ELF-1 (cell line): ENCODE measurements at regions not wholly inside any gene's neighbourhood (a gene's known extent, or its start where the extent isn't known, plus 50 kb on each side); places are given as distances from the start of the nearest gene placed in this dataset.

Source experiments
- DNase-seq: peaks from one replicate; pipeline ENCODE4 v3.0.0-alpha.2; 2016; ENCODE audit warnings: low read depth, low spot score

GRCh38 chr3:177733936-177734335 is 536.7 kb upstream of the TBL1XR1 start:
- DNase-seq = no peak

- no peak for DNase-seq
Measured at GRCh38 chr3:177735431-177735830, 538.1 kb upstream of the TBL1XR1 start.

DNA sequence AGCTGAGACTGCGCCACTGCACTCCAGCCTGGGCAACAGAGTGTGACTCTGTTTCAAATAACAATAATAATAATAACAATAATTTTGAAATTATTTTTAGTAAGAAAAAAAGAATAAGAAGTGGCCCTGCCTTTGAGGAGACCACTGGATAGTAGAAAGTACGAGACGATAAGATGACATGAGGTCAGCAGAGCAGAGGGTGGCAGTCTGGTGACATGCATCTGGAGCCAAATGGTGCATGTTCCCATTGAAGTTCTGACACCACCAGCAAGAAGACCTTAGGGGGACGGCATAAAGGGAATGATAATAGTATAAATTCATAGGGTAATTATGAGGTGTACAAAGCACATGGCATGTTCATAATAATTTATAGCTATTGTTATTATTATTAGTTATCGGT is 542.2 kb upstream of the TBL1XR1 start:
- no peak for DNase-seq

- DNase-seq = no peak
Measured at GRCh38 chr3:177740254-177740653, 543.0 kb upstream of the TBL1XR1 start.

- no peak for DNase-seq
Measured at GRCh38 chr3:177742273-177742672, 545.0 kb upstream of the TBL1XR1 start.

DNA sequence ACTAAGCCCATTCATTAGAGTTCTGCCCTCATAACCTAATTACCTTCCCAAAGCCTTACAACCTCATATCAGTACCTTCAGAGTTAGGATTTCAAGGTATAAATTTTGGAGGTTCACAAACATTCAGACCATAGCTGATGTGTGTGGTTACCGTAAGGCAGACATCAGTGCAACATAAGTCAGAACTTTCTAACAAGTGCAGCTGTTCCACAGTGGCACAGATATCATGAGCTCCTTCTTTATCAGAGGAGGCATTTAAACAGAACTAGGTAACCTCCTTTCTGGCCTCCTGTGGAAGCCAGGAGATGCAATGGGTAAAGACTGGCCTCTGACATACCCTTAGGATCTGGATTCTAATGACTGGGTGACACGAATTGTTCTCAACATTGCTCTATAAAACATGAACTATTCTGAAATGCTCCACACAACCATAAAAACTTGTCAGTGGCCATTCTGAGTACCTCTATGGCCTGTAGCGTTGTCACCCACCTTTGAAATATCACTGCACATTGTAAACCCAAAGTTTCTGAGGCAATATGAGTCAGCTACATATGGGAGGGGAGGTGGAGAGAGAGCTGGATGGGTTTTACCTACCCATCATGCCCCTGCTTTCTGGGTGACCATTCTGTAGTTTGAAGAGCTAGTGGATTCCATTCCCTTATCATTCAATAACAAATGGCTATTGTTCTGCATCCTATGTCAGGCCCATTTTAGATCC is 546.0 kb upstream of the TBL1XR1 start:
- no peak for DNase-seq

DNA sequence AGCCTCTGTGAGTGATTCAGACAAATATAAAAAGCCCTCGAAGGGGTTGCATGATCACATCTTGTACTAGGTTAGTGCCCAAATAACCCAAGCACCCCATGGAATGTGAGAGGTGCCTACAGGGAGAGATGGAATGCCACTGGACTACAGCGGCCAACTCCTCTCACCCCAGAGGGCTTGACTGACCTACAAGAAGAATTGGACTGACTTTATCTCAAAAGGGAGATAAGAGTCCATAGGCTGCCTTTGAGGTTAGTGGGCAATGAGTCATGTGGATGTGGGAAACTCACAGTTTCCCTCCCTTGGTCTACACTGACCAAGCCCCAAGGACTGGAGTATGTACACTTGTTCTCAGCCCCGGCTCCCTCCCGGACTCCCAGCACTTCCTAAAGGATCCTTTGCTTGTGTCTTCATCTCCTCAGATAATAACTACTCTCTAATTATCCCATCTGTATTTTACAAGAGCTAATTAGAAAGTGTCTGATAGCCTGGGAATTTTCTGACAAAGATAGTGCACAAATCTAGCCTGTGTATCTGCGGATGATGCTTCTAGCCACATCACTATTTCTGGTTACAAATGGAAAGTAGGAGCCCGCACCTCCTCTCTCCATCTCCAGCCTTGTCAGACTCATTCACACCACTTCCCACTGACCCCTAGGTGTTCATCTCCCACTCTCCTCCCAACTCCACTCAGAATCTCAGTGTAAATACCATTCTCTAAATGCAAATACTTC is 547.8 kb upstream of the TBL1XR1 start:
- DNase-seq = peak; percentile 34

- DNase-seq = no peak
Measured at GRCh38 chr3:177745607-177746005, 548.3 kb upstream of the TBL1XR1 start.

DNA sequence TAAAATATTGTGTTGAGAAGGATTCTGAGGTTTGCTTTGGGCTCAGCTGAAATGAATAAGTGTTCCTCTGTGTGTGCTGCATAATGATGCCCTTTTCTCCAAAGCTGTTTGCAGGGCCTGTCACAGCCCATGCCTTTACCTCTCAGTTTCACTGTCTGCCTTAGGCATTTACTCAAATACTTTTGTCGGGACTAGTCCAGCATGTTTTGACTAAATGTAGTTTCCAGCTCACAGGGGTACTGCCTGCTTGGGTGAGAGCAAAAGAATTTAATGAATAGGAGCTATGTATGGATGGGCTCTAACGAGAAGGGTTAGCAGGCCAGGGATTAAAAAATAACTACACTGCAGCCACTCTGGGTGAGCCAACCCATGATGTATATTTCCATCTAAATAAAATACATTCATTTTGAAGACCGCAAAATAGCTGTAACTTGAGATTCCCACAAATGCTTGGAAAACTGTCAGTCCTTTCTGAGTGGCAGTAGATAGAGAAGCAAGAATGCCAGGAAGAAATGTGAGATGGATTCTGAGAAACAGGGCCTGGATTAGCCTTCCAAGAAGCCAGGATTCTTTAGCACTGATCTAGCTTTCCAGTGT is 549.2 kb upstream of the TBL1XR1 start:
- peak; percentile 39 for DNase-seq

- no peak for DNase-seq
Measured at GRCh38 chr3:177749836-177750235, 552.6 kb upstream of the TBL1XR1 start.

DNA sequence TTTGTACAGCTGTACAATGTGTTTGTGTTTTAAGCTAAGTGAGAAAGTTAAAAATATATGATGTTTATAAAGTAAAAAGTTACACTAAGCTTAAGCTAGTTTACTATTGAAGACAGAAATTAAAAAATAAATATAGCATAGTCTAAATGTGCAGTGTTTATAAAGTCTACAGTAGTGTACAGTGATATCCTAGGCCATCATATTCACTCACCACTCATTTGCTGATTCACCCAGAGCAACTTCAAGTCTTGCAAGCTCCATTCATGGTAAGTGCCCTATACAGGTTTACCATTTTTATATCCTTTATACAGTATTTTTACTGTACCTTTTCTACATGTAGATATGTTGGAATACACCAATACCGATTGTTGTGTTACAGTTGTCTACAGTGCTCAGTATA is 553.2 kb upstream of the TBL1XR1 start:
- DNase-seq = no peak

GRCh38 chr3:177751770-177752169 is 554.5 kb upstream of the TBL1XR1 start:
- no peak for DNase-seq

DNA sequence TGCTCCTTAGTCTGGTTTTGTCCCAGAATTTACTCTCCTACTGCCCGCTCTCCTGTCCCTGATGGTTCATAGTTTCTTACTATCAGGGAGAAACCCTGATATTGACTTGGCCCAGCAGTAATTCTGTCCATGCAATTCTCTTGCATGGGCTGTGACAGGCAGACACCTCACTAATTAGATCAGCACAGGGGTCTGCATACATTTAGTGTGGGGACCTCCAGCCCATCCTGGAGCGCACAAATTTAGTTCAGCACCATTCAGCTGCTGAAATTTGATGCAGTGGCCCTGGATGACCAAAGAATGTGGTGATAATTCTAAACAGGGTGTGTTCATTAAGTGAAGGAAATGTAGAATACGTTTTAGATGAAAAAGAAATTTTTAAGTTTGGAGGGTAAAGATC is 555.5 kb upstream of the TBL1XR1 start:
- DNase-seq = no peak

DNA sequence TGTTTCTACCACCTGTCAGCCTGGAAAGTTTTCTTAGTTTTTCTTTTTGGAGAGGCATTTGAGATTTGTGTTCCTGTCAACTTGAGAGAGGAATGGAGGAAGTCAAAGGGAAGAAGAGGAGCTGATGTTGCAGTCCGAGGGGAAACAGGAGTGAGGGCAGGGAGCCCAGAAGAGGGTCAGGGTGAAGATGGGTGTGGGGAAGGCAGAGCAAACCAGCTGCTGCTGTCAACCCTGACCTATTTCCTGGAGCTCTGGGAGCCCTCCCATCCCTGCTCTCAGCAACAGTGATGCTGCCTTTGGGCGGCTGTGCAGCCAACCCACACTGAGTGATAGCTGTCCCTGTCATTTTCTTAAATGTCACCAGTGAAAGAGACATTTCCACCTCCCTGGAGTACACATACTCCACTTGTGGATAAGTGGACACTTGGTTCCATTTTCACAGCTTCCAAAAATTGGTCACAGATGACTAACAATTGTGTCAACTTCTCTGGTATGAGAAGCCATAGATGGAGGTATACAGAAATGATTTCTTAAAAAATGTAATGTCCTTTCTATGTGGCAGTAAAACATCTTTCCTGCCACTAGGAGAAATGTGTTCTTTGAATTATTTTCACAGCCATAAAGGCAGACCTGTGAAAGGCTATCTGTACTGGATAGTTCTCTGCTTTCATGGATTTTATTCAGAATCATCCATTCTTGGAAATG is 556.3 kb upstream of the TBL1XR1 start:
- DNase-seq = no peak

GRCh38 chr3:177754508-177754921 is 557.2 kb upstream of the TBL1XR1 start:
- no peak for DNase-seq

DNA sequence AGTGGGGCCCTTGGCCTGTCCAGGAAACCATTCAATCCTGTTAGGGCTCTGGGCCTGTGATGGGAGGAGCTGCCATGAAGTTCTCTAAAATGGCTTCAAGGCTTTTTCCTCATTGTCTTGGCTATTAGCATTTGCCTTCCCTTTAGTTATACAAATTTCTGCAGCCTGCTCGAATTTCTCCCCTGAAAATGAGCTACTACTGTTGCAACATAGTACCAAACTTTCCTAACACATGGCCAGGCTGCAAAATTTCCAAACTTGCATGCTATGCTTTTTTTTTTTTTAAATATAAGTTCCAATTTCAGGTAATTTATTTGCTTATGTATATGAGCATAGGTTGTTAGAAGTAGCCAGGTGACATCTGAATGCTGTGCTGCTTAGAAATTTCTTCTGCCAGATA is 560.8 kb upstream of the TBL1XR1 start:
- no peak for DNase-seq

DNA sequence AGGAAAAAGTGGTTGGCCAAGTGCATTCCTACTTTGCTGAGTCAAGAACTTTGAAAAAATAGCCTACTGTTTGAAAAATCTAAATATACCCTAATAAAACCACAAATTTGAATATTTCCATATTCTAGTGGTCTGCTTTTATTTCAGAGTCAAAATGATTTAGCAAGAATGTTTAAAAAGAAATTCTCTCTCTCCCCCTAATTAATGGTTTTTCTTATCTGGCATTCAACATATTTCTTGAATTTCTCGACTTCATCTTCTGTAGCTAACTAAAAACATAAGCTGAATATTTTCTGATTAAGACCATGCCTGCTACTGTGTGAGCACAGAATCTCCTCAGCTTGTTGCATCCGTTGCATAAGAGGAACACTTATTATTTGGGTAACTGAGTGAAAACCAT is 563.5 kb upstream of the TBL1XR1 start:
- DNase-seq = no peak

GRCh38 chr3:177764377-177764912 is 567.2 kb upstream of the TBL1XR1 start:
- DNase-seq = no peak

GRCh38 chr3:177764933-177765332 is 567.7 kb upstream of the TBL1XR1 start:
- no peak for DNase-seq

DNA sequence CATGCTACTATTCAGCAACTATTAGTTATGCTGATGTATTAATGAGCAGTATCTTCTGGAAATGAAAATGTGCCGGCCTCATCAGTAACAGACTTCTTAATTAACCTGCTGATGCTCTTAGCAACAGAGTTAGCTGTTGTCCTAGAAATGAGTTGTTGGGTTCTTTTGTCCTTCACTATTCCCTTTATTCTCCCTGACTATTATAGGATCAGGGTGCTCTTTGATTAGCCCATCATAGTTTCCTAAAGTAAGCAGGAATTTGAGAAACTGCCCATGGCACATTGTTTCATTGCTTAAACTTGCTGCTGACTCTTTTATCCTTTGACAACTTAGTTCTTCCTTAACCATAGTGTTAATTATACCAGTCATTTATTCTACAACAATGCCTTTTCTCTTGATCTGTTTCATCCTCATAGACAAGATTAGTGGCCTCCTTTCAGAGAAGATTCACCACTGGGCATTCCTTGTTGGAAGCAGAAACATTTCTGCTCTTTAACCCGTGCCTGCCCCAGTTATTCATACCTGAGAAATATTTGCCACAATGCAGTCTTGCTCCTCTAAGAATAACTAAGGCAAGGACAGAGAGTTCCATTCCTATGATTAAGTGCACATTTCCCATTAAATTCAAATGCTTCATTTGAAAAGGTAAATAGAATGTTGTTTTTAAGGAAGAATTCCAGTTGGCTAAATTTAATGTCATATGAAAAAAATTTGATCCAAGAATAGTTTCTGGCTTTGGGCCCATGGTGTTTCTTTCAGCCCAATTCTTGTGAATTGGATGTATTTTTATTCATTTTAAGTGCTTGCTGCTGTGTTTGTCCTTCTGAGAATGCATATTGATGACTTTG is 573.3 kb upstream of the TBL1XR1 start:
- no peak for DNase-seq

GRCh38 chr3:177771780-177772179 is 574.5 kb upstream of the TBL1XR1 start:
- no peak for DNase-seq
